Endodermal cell (in vitro differentiated cells): ENCODE measurements at regions not wholly inside any gene's neighbourhood (a gene's known extent, or its start where the extent isn't known, plus 50 kb on each side); places are given as distances from the start of the nearest gene placed in this dataset.

Experiments used
- DNase-seq: peaks from one replicate; pipeline ENCODE4 v3.0.0-alpha.2; 2017
- H3K27ac ChIP-seq: 2 replicates; pipeline ENCODE4 v1.5.1; 2013; ENCODE audit warnings: mild to moderate bottlenecking, low read depth, low read length, moderate library complexity
- H3K27me3 ChIP-seq: 2 replicates; pipeline ENCODE4 v1.6.1; 2013; ENCODE audit warnings: mild to moderate bottlenecking, low read length, moderate library complexity; ENCODE audit not compliant: insufficient read depth, control insufficient read depth, poor library complexity, severe bottlenecking
- H3K36me3 ChIP-seq: 2 replicates; pipeline ENCODE4 v1.7.0; 2013; ENCODE audit warnings: mild to moderate bottlenecking, low read length, moderate library complexity; ENCODE audit not compliant: control insufficient read depth, insufficient read depth
- H3K4me1 ChIP-seq: one replicate; pipeline ENCODE4 v1.7.0; 2013; ENCODE audit warnings: low read length; ENCODE audit not compliant: control insufficient read depth, insufficient read depth
- H3K4me3 ChIP-seq: 2 replicates; pipeline ENCODE4 v1.5.1; 2013; ENCODE audit warnings: mild to moderate bottlenecking, low read length, moderate library complexity
- H3K9ac ChIP-seq: 2 replicates; pipeline ENCODE4 v1.6.1; 2013; ENCODE audit warnings: mild to moderate bottlenecking, low read length, moderate library complexity; ENCODE audit not compliant: poor library complexity, severe bottlenecking; ENCODE audit errors: extremely low read depth
- H3K9me3 ChIP-seq: 2 replicates; pipeline ENCODE4 v1.6.1; 2013; ENCODE audit warnings: mild to moderate bottlenecking, low read length, moderate library complexity; ENCODE audit not compliant: control insufficient read depth
- H3K27ac Mint-ChIP-seq: 2 replicates; pipeline ENCODE4 v1.8.0; 2020; ENCODE audit warnings: mixed read lengths
- H3K27me3 Mint-ChIP-seq: 2 replicates; pipeline ENCODE4 v1.8.0; 2021; ENCODE audit warnings: mild to moderate bottlenecking, mixed read lengths; ENCODE audit not compliant: insufficient read depth
- H3K36me3 Mint-ChIP-seq: 2 replicates; pipeline ENCODE4 v1.8.0; 2020; ENCODE audit warnings: low read depth, mixed read lengths
- H3K4me1 Mint-ChIP-seq: 2 replicates; pipeline ENCODE4 v1.8.0; 2020; ENCODE audit warnings: mixed read lengths
- H3K4me3 Mint-ChIP-seq: 2 replicates; pipeline ENCODE4 v1.8.0; 2020; ENCODE audit warnings: mild to moderate bottlenecking, moderate library complexity, mixed read lengths
- H3K9me3 Mint-ChIP-seq: 2 replicates; pipeline ENCODE4 v1.8.0; 2020; ENCODE audit warnings: mild to moderate bottlenecking, mixed read lengths
- CTCF ChIP-seq: fragments of 200-600 bp; sonication (generic); conservative IDR thresholded peaks from 2 replicates; pipeline ENCODE4 v1.5.0; 2021; ENCODE audit warnings: antibody characterized with exemption, mild to moderate bottlenecking
- WGBS, 2 experiments: methylation state at CpG; one replicate each; pipeline versions ENCODE4 v1.1.5 to v1.1.7; 2013; ENCODE audit warnings: missing lambda C conversion rate in 2 of 2, mixed read lengths in 1 of 2; ENCODE audit not compliant: insufficient coverage in 1 of 2, insufficient read length in 1 of 2; 5-methylcytosine and 5-hydroxymethylcytosine counted together

DNA sequence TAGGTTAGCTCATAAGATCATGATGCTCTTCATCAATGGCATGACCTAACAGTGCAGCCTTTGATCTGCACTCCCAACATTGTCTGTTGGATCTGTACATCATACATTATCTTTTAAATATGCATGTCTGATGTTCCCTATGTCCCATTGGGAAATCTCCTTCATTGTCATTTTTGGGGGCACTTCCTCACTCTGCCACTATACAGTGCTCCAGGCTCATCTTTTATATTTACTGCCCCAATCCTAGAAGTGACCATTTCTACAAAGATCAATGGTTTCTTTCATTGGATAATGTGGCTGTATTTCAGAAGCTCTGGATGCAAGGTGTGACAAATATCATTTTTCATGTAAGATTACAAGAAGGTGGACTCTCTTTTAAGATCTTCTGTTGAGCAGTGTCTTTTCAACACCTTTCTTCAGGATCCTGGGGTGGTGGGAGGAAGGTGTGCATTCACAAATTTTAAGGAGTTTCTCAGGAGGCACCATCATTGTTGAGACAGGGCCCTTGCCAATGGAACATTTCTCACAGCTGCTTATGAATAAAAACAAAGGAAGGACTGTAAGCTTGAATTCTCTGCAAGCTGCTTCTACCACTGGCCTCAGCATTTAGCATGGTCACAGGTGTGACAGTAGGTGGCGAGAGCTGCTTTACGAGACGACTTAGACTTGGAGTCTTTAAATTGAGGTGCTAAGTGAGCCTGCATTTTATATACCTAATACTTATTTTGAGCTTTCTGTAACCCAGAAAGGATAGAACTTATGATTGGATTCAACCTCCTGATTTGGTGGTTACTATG is 403.0 kb downstream of the LMO7 start:
- H3K4me1 Mint-ChIP-seq = peaks cover 5% of the 10 kb centered on the region
- WGBS, 2 experiments = 67% methylated on average over 3 of the region's 3 CpGs; no CpG with 5 or more reads in 1 of the 2 experiments

GRCh38 chr13:76036176-76036575 is 400.0 kb downstream of the LMO7 start:
- no peak overlapping the region for H3K27ac ChIP-seq
- no peaks in the 10 kb centered on the region for H3K36me3 ChIP-seq
- no peak overlapping the region for H3K4me3 Mint-ChIP-seq
- no peak overlapping the region for H3K4me3 ChIP-seq
- no peaks in the 10 kb centered on the region for H3K9me3 ChIP-seq
- H3K27me3 Mint-ChIP-seq = no peaks in the 10 kb centered on the region
- H3K4me1 Mint-ChIP-seq = peaks cover 3% of the 10 kb centered on the region
- 0% methylated on average over 1 of the region's 1 CpG for WGBS, 2 experiments
- no peaks in the 10 kb centered on the region for H3K27me3 ChIP-seq
- H3K9ac ChIP-seq = no peak overlapping the region
- peaks cover 4% of the 10 kb centered on the region for H3K4me1 ChIP-seq
- DNase-seq = no peak
- H3K9me3 Mint-ChIP-seq = no peaks in the 10 kb centered on the region
- TF ChIP-seq CTCF = no peak
- H3K27ac Mint-ChIP-seq = no peak overlapping the region
- H3K36me3 Mint-ChIP-seq = no peaks in the 10 kb centered on the region

More for the DNA sequence above, 403.0 kb downstream of the LMO7 start:
- Mint-ChIP-seq H3K9me3 (no peaks in the 10 kb centered on the region), H3K36me3 (no peaks in the 10 kb centered on the region), H3K4me3 (no peak overlapping the region), H3K27ac (no peak overlapping the region), H3K27me3 (no peaks in the 10 kb centered on the region)
- H3K9me3 ChIP-seq = no peaks in the 10 kb centered on the region
- H3K4me1 ChIP-seq = peaks cover 9% of the 10 kb centered on the region
- no peak overlapping the region for H3K27ac ChIP-seq
- no peak overlapping the region for H3K9ac ChIP-seq
- TF ChIP-seq CTCF = peak; percentile 64
- H3K27me3 ChIP-seq = no peaks in the 10 kb centered on the region
- no peaks in the 10 kb centered on the region for H3K36me3 ChIP-seq
- DNase-seq = peak; percentile 73
- H3K4me3 ChIP-seq = no peak overlapping the region

DNA sequence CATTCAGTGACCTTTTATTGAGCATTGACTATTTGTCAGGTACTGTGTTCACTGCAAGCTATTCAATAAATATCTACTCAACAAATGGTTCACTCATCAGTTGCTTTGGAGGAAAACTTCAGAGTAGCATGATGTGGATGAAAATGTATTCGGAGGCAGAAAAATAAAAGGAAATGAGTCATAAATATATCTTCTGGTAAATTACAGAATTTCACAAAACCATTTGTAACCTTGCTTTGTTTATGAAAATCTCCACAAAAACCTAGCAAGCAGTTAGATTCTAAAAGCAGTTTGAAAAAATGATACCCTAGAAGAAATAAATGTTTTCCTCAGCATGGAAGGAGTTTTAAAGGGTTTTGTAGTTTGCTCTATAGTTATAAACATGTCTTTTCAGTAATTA is 399.6 kb downstream of the LMO7 start:
- peaks cover 3% of the 10 kb centered on the region for H3K4me1 Mint-ChIP-seq
- H3K27me3 Mint-ChIP-seq = no peaks in the 10 kb centered on the region
- no peaks in the 10 kb centered on the region for H3K27me3 ChIP-seq
- H3K9me3 ChIP-seq = no peaks in the 10 kb centered on the region
- H3K9ac ChIP-seq = no peak overlapping the region
- peaks cover 4% of the 10 kb centered on the region for H3K4me1 ChIP-seq
- no peak overlapping the region for H3K4me3 Mint-ChIP-seq
- H3K9me3 Mint-ChIP-seq = no peaks in the 10 kb centered on the region
- no peak for DNase-seq
- H3K36me3 Mint-ChIP-seq = no peaks in the 10 kb centered on the region
- no peaks in the 10 kb centered on the region for H3K36me3 ChIP-seq
- H3K27ac ChIP-seq = no peak overlapping the region
- no peak overlapping the region for H3K27ac Mint-ChIP-seq
- 100% methylated on average over 1 of the region's 1 CpG; no CpG with 5 or more reads in 1 of the 2 experiments for WGBS, 2 experiments
- no peak overlapping the region for H3K4me3 ChIP-seq
- no peak for TF ChIP-seq CTCF
